ENCODE measurements at regions not wholly inside any gene's neighbourhood (a gene's known extent, or its start where the extent isn't known, plus 50 kb on each side); places are given as distances from the start of the nearest gene placed in this dataset.

DNA sequence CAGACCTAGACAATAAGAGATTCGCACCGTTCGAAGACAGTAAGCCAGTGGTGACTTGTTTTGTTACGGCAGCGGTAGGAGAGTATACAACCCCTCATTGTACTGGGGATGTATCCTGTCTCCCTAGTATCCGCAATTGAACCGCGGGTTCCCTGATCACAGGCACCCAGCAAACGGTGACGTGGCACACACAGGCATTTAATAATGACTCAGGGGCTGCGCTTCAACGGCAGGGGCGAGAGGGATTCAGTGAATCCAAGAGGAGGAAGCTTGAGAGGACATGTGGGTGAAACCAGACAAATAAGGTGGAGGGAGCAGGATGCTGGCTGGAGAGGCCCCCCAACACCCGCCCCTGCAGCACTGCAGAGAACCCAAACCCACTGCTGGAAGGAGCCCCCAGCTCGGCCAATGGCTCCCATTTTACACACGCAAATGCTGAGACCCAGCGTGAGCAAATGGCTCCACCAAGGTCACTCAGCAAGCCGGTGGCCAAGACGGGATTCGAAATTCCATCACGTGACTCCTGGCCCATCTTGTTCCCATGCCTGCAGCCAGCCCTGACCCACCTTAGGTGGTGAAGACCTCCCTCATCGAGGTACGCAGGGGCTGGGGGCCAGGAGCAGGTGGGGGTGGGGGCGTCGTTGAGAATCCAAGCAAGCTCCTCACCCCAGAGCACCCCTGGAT is 149.9 kb downstream of the SYF2 start:
- DNase-seq (ENCODE audit: low read depth in 2 of 3, low spot score in 2 of 3), result no peak

DNA sequence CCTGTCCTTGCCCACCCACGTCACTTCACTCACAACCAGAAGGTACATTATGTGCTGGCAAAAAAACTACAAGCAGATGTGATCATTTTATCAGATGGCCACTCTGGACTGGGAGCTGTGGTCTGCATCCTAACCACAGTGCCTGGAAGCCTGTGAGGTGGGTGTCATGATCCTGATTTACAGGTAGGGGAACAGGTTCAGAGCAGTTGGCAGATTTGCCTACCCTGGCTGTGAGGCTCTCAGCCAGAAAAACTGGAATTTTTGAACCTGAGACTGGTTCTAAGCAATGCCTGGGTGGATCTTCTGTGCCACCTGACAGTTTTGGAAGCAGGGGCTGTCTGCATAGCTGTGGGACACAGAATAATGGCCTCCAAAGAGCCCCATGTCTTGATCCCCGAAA is 150.8 kb downstream of the SYF2 start:
- no peak for DNase-seq (ENCODE audit: low read depth in 2 of 3, low spot score in 2 of 3)

DNA sequence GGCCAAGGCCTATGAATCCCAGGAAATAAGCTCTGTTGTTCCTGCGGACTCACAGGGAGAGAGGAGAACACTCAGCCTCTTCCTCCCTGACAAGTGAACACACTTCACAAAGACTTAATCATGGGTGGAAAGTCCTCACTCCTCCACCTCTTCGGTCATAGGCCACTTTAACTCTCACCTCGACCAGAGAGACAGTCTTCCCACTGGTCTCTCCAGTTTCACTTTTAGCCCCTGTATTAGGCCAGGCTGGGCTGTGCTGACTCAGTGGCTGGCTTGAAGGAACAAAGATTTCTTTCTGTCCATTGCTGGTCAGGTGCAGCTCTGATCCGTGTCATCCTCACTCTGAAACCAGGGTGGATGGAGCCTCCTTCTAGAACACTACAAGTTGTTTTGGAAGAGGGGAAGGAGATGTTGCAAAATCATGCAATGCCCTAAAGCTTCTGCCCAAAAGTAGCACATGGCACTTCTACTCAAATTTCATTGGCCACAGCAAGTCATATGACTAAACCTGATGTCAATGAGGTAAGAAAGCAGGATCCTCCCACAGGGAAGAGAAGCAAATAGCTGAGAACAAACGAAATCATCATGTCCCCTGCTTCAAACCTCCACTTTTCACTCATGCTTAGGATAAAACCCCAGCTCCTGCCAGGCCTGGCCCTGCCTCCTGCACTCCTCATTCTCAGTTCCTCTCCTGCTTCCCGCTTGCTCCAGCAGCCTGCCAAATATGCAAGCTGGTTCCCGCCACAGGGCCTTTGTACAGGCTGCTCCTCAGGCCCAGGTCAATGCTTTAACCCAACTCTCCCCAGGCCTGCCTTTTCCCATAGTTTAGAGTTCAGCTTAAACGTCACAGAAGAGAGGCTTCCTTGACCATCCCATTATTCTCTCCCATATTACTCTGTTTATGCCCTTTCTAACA is 150.5 kb upstream of the RUNX3 start:
- DNase-seq (ENCODE audit: low read depth in 2 of 3, low spot score in 2 of 3), result no peak

DNA sequence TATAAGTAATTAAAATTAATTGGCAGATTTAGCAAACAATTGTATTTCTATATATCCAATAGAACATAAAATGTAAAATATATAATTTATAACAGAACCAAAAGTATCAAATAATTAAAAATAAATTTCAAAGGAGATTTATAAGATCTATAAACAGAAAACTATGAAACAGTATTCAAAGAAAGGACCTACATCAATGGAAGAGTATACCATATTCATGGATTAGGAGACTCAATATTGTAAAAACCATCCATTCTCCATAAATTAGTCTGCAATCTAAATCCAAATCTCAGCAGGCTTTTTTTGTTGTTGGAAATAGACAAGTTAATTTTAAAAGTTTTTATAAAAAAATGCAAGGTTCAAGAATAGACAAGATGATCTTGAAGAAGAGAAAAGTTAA is 149.0 kb upstream of the RUNX3 start:
- no peak for DNase-seq (ENCODE audit: low read depth in 2 of 3, low spot score in 2 of 3)

DNA sequence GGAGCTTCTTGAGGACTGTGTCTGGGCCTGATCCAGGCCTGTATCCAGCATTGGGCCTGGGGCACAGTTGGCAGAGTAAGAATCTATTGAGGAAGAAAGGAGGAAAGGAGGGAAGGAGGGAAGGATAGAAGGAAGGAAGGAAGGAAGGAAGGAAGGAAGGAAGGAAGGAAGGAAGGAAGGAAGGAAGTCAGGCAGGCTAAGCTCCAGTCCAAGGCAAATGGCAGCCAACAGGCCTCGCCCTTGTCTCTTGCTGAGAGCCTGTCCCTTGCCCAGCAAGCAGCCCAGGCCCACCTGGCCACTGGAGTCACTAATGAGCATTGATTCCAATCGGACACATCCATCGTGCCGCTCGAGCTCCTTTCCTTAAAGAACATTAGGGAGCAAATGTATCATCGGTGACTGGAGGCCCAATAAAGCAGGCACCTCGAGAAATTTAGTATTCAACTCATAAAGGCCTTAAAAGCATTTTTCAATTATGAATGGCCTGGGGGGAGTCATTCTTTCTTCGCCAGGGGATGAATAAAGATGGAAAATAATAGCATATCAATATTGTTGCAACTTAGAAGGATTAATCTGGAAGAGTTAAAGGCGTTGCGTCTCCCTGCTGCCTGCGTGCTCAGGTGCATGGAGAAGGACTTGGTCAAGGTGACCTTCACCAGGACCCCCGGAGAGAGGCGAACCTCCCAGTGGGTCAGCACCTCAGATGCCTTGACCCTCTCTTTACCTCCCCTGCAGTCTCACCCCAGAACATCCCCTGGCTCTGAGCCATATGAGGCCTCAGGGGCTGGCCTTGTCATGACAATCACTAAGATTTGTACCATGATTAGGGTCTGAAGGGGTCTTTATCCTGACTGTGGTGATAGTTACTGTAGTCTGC is 144.5 kb upstream of the RUNX3 start:
- DNase-seq (ENCODE audit: low read depth in 2 of 3, low spot score in 2 of 3), result no peak

DNA sequence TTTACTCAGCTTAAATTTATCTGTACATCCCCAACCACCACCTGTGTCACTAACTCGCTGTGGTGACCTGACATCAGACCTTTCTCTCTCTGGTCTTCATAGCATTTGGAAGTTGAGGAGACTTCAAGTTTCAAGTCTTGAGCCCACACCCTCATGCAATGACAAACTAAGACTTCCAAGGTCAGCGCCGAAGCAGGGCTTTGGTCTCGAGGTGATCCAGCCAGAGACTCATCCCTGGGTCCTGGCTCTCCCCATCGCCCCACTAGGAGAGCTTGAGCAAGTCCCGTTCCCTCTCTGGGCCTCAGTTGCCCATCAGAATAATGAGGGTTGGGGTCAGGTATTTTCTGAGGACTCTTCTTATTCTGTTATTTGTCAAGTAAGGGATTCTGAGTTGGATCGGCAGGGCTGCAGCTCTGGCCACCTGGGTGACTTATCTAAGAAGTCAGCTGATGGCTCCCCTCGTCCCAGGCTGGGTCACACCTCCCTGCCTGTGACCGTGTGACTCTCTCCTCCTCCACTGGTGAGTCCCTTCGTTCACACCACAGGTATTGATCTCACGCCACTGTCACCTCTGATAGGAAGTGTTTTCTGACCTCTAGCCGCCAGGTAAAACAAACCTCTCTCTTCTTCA is 143.7 kb upstream of the RUNX3 start:
- DNase-seq (ENCODE audit: low read depth in 2 of 3, low spot score in 2 of 3), result no peak

DNA sequence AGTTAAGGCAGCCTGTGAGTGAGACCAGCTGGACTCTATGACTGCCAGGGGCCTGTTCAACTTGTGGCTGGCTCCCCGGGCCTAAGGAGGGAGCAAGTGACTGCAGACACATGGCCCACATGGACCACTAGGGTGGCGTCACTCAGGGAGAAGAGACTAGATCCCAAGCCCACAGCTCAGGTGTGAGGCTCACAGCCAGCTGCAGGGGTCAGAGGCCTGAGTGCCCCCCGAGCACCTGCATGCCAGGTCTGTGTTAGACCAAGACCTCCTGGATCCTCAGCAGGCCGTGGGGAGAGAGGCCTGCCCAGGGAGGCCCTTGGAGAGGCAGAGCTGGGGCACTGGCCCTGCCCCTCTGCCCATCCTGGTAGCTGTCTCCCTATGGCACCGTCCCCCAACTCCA is 142.4 kb upstream of the RUNX3 start:
- no peak for DNase-seq (ENCODE audit: low read depth in 2 of 3, low spot score in 2 of 3)

DNA sequence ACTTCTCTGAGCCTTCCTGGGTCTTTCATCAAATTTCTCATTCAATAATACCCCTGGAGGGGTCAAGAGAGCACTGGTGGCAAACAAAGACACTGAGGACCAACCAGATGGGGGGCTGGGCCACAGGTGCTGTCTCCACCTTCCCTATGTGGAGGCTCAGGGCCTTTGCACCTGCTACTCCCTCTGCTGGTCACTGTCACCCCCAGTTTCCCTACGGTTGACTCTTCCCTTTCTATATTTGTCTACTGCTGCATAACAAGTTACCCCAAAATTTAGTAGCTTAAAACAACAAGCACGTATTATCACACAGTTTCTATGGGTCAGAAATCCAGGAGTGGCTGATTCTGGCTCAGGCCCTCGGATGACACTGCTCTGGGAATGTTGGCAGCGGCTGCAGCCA is 138.8 kb upstream of the RUNX3 start:
- DNase-seq (ENCODE audit: low read depth in 2 of 3, low spot score in 2 of 3), result no peak

DNA sequence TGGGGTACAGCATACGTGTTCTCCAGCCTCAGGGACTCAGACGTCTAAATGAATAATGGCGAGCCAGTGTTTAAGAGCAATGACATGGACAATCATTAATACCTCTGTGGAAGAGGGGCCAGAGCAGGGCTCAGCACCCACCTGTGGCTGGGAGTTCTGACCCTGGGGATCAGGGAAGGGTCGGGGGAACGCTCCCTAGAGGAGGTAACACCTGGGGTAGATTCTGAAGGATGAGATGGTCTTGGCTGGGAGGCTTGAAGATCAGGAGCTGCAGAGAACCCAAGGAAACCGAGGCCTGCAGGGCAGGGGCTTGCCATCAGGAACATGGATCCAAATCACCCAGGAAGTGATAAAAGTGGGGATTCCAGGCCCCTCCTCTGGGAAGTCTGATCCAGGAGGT is 138.2 kb upstream of the RUNX3 start:
- DNase-seq (ENCODE audit: low read depth in 2 of 3, low spot score in 2 of 3), result no peak

DNA sequence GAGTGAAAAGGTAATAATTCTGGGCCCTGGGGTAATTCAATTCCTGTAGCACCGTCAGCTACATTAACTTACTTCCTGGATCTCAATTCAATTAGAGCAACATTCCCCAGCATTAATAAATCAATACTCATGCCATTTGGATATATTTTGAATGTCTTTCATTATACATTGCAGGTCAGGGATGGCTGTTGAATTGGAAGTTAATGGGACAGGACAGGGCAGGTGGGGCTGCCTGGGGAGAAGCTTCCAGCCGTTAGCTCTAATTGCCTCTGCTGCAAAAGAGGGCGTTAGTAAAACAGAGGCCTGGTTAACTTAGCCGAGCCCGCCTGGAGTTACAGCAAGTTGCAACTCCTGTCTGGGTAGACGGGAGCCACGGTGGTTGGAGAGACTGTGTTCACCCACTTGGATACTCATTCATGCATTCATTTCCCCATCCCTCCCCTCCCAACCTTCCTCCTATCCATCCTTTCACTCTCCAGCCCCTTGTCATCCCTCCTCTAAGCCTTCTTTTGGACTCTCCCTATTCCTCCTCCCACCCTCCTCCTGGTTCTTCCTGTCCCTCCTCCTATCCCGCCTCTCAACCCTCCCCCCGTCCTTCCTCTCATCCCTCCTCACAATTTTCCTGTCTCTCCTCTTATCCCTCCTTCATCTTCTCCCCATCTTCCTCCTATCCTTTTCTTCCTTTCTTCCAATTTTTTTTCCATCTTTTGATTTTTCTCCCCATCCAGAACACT is 137.6 kb upstream of the RUNX3 start:
- no peak for DNase-seq (ENCODE audit: low read depth in 2 of 3, low spot score in 2 of 3)

DNA sequence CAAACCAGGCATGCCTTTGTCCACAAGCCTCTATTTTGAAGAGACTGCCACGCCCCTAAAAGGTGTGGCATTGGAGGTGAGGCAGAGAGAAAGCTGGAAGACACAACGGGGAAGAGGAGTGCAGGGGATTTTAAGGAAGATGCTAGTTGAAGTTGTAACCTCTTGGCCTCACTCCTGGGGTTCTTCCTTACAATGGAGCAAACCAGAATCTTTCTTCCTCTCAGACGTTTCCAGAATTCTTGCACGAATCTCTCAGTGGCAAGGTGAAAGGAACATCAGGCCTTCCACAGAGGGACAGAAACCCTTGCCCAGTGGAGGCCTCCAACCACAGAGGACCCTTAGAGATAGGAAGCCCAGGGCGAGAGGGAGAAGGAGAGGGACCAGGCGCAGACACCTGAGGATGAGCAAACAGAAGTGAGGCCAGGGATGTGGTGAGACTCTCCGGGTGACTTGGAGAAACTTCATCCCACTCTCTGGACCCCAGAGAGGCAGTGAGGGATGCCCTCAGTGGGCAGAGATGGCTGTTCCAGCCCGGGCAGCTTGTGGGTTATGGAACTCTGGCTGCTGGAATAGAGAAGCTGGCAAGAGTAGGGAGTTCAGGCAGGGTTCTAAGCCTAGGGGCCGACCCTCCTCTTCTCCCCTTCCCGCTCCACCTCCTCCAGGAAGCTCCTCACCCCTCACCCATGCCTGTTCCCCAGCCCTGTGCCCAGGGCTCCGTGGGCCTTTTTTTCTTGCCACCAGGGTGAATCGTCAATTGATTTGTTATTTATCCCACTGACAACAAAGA is 136.8 kb upstream of the RUNX3 start:
- DNase-seq (ENCODE audit: low read depth in 2 of 3, low spot score in 2 of 3), result no peak

DNA sequence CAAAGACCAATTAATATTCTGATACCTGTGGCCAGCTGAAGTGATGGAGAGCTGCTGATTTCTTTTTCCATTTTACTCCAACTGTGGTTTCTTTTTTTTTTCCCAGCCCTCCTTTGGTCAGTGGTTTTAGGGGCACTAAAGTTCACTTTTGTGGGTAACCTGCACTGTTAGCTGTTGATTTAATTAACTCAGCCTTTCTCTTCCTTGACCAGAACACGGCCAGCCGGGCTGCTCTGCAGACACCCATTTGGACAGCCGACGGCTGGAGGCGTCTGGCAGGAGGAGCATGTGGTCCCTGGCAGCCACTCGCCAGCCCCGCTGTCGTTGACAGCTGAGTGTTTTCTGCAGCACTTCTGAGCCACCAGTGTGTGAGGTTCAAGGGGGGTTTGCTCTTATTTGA is 136.2 kb upstream of the RUNX3 start:
- no peak for DNase-seq (ENCODE audit: low read depth in 2 of 3, low spot score in 2 of 3)

DNA sequence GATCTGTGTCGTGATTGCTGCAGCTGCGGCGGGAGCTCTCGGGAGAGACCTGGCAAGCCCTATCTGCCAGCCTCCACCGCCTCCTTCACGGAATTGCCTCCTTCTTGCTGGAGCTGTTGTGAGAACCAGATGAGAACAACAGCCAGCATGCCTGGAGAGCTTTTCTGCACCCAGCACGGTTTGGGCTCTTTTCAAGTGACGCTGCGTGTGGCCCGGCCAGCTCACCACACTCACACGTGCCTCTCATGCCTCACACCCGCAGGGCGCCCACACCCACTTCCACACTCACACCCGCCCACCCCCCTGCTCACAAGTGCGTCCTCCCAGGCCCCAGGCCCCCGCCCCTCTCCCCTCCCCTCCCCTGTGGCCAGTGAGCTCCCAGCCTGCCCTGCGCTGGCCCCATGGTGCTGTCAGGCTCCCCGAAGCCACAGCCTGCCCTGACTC is 135.7 kb upstream of the RUNX3 start:
- peak in 1 of 3 experiments; percentile 38 for DNase-seq (ENCODE audit: low read depth in 2 of 3, low spot score in 2 of 3)

DNA sequence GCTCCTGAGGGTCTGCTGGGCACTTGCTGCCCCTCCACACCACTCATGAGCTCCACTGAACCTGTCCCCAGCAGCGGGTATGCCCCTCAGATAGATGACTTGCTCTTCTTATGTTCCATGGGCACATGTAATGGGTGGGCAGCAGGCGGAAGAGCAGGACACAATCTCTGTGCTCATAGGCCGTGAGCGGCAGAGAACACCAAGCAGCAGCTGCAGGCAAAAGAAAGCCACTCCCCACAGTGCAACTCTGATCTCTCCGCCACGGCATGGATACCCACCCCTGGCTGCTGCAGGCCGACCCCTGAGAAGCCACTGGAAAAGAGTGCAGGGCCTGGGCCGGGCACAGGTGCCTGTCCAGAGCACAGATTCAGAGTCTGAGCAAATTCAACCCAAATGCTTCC is 135.2 kb upstream of the RUNX3 start:
- DNase-seq (ENCODE audit: low read depth in 2 of 3, low spot score in 2 of 3), result no peak

DNA sequence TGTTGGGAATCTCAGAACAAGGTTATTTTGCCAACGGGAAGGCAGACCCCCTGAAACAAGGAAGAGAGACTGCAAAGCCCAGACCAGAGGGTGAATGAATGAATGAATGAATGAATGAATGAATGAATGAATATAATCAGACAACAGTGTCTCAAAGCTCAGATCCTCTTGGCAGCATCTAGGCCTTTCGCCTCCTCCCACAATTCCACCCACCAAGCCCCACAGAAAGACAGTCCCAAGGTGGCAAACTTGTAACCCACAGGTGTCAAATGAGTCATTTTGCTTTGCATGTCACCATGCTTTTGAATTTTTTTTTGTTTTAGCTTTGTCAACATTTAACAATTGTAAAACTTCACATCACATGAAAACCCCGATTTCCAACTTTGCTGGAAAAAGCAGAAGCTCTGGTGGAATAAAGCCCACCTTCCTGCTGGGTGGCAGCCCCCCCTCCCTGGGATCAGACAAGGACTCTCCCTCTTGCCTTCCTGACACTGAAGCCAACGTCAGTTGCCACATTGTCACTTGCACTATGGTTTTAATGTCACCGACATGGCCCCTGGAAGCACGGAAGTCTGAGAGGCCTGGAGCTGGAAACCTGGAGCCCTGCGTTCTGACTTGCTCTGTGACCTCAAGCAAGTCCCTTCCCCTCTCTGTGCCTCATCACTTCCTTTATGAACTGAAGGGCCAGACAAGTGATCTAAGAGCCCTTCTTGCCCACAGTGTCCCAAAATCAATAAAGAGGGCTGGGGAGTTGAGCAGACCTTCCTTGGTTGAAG is 134.6 kb upstream of the RUNX3 start:
- DNase-seq (ENCODE audit: low read depth in 2 of 3, low spot score in 2 of 3), result no peak

DNA sequence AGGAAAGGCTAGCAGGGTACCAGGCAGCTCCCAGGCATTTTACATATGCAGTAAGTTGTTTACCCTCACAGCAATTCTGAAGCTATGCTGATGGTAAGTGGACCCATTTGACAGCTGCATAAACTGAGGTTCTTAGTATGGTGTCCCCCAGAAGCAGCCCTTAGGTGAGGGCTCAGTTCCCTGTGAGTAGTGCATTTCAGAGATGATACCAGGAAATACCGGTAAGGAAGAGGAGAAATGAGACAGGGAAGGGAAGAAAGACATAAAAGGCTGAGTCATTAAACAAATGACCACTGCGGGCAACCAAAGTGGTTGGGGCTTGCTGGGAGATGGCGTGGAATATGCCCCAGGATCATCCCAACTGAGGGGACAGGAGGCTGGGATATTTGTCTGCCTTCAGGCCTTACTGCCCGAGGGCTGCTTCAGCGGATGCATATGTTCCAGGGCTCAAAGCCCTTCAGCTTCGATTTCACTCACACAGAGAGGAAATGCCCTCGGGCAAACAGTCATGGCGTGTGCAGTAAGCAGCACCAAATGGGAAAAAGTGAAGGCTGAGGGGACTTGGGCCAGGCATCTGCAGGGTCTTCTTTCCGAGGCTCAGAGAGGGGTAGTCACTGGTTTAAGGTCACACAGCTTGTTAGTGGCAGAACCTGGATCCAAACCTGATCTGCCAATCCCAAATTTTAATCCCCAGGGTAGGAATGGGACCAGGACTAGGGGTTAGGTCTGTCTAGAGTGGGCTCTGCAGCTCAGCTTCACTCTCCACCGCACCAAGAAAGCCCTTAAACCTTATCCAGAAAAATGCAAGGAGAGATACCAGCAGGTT is 133.7 kb upstream of the RUNX3 start:
- no peak for DNase-seq (ENCODE audit: low read depth in 2 of 3, low spot score in 2 of 3)

DNA sequence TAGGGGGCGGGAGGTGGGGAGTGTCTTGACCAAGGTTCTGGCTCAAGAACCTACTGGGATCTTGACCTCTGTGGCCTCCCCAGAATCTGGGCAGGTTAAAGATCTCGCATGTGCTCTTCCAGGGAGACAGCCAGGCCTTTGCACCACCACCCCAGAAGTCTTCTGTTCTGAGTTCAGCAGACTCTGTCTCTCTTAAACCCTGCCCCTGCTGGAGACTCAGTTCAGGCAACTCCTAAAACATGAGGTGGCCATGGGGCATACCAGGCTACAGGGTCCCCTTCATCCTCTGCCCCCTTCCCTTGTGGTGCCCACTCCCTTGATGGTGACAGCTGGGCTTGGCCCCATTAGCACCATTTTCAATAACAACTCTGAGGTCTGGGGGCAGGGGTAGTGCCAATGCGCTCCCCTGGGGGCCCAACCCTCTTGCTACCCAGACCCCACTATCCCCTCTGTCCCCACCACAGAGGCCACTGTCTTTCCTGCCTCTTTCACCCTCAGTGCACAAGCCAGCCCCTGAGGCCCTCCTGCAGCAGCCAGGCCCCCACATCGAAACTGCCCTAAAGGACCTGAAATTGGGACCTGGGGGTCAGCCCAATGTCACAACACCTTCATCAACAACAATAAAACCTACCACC is 132.7 kb upstream of the RUNX3 start:
- no peak for DNase-seq (ENCODE audit: low read depth in 2 of 3, low spot score in 2 of 3)
